Lung (tissue), 11 donors: ENCODE measurements at regions not wholly inside any gene's neighbourhood (a gene's known extent, or its start where the extent isn't known, plus 50 kb on each side); places are given as distances from the start of the nearest gene placed in this dataset.
"Not testable (repeated sequence)": the region's sequence is repeated elsewhere in the genome, so short reads cannot be mapped to it uniquely, and the experiment has no call there.

Experiments used
- ATAC-seq: fragments of 200-7000 bp; cut with Tn5 transposase; one replicate; pipeline ENCODE4 v1.9.1; 2020; ENCODE audit warnings: moderate number of reproducible peaks; ENCODE audit not compliant: insufficient read depth, low FRiP score
- DNase-seq, 3 donors: peaks; one replicate each; pipeline ENCODE4 v3.0.0-alpha.2; 2013 to 2017
- H3K27ac ChIP-seq, 2 donors: one replicate each; pipeline ENCODE4 v1.5.1; 2013; ENCODE audit warnings: mild to moderate bottlenecking in 2 of 2, moderate library complexity in 2 of 2, control low read depth in 1 of 2, inconsistent platforms in 1 of 2, low read depth in 1 of 2, low read length in 1 of 2
- H3K27me3 ChIP-seq, 3 donors: one replicate each; pipeline ENCODE4 v1.5.1; 2013; ENCODE audit warnings: low read length in 2 of 3; ENCODE audit not compliant: control insufficient read depth in 3 of 3, insufficient read depth in 3 of 3
- H3K36me3 ChIP-seq, 4 donors: one replicate each; pipeline ENCODE4 v1.5.1; 2013; ENCODE audit warnings: low read length in 4 of 4, mild to moderate bottlenecking in 1 of 4, moderate library complexity in 1 of 4; ENCODE audit not compliant: control insufficient read depth in 4 of 4, insufficient read depth in 4 of 4
- H3K4me1 ChIP-seq, 5 donors: one replicate each; pipeline ENCODE4 v1.5.1; 2013; ENCODE audit warnings: low read length in 5 of 5, mild to moderate bottlenecking in 2 of 5, moderate library complexity in 1 of 5; ENCODE audit not compliant: control insufficient read depth in 5 of 5, insufficient read depth in 5 of 5
- H3K4me3 ChIP-seq: one replicate; pipeline ENCODE4 v1.5.1; 2013; ENCODE audit warnings: mild to moderate bottlenecking, control low read depth, moderate library complexity
- H3K9ac ChIP-seq, 2 donors: one replicate each; pipeline ENCODE4 v1.5.1; 2013; ENCODE audit warnings: low read length in 2 of 2, control low read depth in 1 of 2; ENCODE audit not compliant: insufficient read depth in 1 of 2
- H3K9me3 ChIP-seq, 4 donors: one replicate each; pipeline ENCODE4 v1.5.1; 2013; ENCODE audit warnings: low read length in 3 of 4, mild to moderate bottlenecking in 1 of 4, moderate library complexity in 1 of 4; ENCODE audit not compliant: control insufficient read depth in 4 of 4, insufficient read depth in 3 of 4
- WGBS, 2 donors: extraction: QIAGEN DNeasy Blood & Tissue Kit; methylation state at CpG; one replicate each; pipeline ENCODE4 v1.1.7; 2013; 5-methylcytosine and 5-hydroxymethylcytosine counted together
- TF ChIP-seq, protein P1 (sequence below): IDR thresholded peaks from 2 replicates; pipeline ENCODE4 v1.5.1; 2012; ENCODE audit warnings: mild to moderate bottlenecking; ENCODE audit errors: control extremely low read depth, extremely low read depth
- donor health status: control.
- donor health status: control.
- donor health status: Bipolar disorder and iron deficiency.
- donor health status: healthy.
- donor health status: DM: yes; HTN: yes; CAD: no.

DNA sequence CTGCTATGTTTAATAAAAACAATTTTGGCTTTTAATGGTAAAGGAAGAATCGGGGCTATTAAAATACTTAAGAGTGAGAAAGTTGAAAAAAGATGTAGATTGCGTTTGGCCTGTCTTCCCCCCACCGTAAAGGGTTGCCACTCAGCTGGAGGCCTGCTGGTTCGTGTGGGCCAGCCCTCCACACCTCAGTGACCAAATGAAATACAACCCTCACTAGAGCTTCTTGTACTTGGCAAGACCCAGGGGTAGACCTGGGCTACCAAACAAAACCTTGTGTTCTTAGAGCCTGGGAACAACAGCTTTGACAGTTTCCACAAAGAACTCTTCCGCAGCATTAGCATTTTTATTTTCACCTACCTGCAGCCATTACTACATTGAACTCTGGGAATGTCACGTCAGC, 152.8 kb upstream of the PABPC3 start:
- DNase-seq (no peak), ATAC-seq (no peak)
- 73 to 89% methylated on average over 6 of the region's 6 CpGs for WGBS, 2 donors
- H3K4me1 ChIP-seq: no peaks in the 10 kb centered on the region
- no peaks in the 10 kb centered on the region for H3K9me3 ChIP-seq
- no peak overlapping the region for H3K4me3 ChIP-seq
- no peak overlapping the region for H3K9ac ChIP-seq
- no peaks in the 10 kb centered on the region for H3K27me3 ChIP-seq
- H3K36me3 ChIP-seq: no peaks in the 10 kb centered on the region
- TF ChIP-seq, protein P1, sequence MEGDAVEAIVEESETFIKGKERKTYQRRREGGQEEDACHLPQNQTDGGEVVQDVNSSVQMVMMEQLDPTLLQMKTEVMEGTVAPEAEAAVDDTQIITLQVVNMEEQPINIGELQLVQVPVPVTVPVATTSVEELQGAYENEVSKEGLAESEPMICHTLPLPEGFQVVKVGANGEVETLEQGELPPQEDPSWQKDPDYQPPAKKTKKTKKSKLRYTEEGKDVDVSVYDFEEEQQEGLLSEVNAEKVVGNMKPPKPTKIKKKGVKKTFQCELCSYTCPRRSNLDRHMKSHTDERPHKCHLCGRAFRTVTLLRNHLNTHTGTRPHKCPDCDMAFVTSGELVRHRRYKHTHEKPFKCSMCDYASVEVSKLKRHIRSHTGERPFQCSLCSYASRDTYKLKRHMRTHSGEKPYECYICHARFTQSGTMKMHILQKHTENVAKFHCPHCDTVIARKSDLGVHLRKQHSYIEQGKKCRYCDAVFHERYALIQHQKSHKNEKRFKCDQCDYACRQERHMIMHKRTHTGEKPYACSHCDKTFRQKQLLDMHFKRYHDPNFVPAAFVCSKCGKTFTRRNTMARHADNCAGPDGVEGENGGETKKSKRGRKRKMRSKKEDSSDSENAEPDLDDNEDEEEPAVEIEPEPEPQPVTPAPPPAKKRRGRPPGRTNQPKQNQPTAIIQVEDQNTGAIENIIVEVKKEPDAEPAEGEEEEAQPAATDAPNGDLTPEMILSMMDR: no peak
- H3K27ac ChIP-seq: no peak overlapping the region

DNA sequence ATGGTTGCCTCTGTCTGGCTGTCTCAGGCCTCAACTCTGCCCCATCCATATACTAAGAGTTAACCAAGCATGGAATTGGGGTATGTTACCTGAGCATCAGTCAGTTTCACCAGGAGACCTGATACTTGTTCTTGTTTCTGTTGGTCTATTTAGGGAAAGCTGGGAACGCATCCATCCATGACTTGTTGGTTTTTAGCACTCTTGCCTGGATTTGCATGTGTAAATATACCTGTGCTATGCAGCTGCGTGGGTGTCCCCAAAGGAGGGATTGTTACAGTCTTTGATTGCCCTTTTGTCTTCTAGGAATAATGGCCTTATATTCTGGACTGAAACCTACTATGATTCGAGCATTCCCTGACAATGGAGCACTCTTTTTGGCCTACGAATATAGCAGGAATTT, 151.9 kb upstream of the PABPC3 start:
- not testable (repeated sequence) for H3K27ac ChIP-seq, H3K4me3 ChIP-seq, H3K9ac ChIP-seq, ATAC-seq, DNase-seq, H3K27me3 ChIP-seq, H3K9me3 ChIP-seq, H3K4me1 ChIP-seq, H3K36me3 ChIP-seq
- WGBS, 2 donors: 69 to 89% methylated on average over 4 of the region's 4 CpGs

DNA sequence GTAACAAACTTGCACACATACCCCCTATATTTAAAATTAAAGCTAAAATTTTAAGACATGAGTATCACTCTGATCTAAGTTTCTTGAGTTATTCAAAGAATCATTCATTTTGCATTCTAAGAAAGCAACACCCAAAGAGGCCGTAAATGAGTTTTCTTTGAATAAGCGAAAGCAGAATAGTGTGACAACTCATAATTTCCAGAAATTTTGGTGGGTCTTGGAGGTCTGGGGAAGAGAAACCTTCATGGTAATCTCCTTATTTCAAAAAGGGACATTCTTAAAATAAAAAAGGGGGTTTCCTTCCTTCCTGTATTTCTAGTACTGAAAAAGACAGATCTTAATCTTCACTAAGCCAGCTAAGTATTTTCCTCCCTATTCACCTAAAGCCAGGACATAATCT, 147.0 kb upstream of the PABPC3 start:
- WGBS, 2 donors: 87 to 94% methylated on average over 2 of the region's 2 CpGs
- H3K9me3 ChIP-seq, H3K9ac ChIP-seq, H3K27ac ChIP-seq, H3K36me3 ChIP-seq, ATAC-seq, H3K27me3 ChIP-seq, H3K4me3 ChIP-seq, DNase-seq, H3K4me1 ChIP-seq: not testable (repeated sequence)

DNA sequence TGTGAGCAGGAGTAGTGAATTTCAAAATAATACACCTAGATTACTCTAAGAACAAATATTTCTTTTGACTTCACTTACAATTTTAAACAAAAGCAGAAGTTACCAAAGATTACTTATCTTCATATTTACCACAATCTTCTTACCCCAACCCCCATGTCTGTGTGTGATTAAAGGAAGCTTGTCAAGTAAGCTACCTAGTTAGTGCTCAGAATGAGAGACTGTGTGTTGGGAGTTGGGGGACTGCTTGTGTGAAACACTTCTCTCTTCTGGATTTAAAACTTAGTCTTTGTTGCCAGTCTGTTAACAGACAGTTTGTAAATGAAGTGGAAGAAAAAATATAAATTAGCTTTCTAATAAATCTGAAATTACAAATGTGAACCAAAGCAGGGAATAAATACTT, 145.3 kb upstream of the PABPC3 start:
- DNase-seq, ATAC-seq: not testable (repeated sequence)

DNA sequence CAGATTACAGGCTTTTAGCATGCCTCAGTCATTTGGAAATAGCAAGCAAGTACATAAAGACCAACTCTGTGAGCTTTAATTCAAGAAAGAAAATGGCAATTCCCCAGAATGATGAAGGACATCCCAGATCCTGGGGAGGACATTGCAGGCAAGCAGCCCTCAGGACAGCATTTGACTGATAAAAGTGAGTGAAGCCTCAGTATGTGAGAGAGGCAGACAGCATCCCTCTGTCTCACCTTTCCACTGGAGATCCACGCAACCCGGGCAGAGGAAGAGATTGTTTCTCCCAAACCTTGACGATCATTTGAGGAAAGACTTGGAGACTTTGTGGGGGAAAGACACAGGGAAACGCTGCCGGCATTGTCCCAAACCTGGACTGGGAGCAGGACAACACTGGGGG, 128.0 kb upstream of the PABPC3 start:
- ATAC-seq, H3K4me1 ChIP-seq, H3K27me3 ChIP-seq, H3K36me3 ChIP-seq, H3K4me3 ChIP-seq, H3K27ac ChIP-seq, H3K9me3 ChIP-seq: not testable (repeated sequence)
- DNase-seq: peak in 2 of 3 donors; percentile 40 to 46
- 11% methylated on average over 5 of the region's 5 CpGs for WGBS, 2 donors
- peak overlapping the region; percentile 86 for H3K9ac ChIP-seq

More for the DNA sequence above, 145.3 kb upstream of the PABPC3 start:
- not testable (repeated sequence) for H3K4me3 ChIP-seq, H3K27ac ChIP-seq, H3K9ac ChIP-seq, H3K27me3 ChIP-seq, H3K9me3 ChIP-seq, H3K4me1 ChIP-seq, H3K36me3 ChIP-seq

DNA sequence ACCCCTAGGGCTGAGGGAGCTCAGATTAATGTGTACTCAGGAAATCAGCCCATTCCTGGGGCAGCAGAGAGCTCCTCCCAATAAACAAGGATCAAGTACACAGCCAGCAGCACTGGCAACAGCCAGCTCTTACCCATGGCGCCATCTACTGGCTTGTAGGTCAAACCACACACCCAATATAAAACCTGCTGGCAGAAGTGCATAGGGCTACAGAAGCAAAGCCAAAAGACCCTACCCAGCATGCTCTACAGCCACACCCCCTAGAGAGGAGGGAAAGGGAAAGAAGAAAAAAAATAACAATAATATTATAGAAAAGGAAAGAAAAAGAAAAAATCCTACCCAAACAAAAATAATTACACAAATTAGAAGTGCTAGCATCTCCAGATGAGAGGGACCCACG, 127.5 kb upstream of the PABPC3 start:
- peak overlapping the region; percentile 86 for H3K9ac ChIP-seq

DNA sequence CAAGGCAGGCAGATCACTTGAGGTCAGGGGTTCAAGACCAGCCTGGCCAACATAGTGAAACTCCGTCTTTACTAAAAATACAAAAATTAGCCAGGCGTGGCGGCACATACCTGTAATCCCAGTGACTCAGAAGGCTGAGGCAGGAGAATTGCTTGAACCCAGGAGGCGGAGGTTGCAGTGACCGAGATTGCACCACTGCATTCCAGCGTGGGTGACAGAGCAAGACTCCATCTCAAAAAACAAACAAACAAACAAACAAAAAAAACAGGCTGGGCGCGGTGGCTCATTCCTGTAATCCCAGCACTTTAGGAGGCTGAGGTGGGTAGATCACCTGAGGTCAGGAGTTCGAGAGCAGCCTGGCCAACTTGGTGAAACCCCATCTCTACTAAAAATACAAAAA, 122.8 kb upstream of the PABPC3 start:
- not testable (repeated sequence) for DNase-seq, ATAC-seq, H3K4me1 ChIP-seq, H3K4me3 ChIP-seq, H3K9ac ChIP-seq, H3K36me3 ChIP-seq, H3K27ac ChIP-seq, H3K27me3 ChIP-seq, H3K9me3 ChIP-seq
- 85 to 97% methylated on average over 9 of the region's 9 CpGs for WGBS, 2 donors

More for the DNA sequence above, 127.5 kb upstream of the PABPC3 start:
- H3K4me1 ChIP-seq, H3K27me3 ChIP-seq, ATAC-seq, H3K4me3 ChIP-seq, H3K36me3 ChIP-seq, H3K9me3 ChIP-seq, H3K27ac ChIP-seq: not testable (repeated sequence)
- peak; percentile 44 to 70 (median 48) for DNase-seq
- 40 to 48% methylated on average over 2 of the region's 2 CpGs for WGBS, 2 donors

DNA sequence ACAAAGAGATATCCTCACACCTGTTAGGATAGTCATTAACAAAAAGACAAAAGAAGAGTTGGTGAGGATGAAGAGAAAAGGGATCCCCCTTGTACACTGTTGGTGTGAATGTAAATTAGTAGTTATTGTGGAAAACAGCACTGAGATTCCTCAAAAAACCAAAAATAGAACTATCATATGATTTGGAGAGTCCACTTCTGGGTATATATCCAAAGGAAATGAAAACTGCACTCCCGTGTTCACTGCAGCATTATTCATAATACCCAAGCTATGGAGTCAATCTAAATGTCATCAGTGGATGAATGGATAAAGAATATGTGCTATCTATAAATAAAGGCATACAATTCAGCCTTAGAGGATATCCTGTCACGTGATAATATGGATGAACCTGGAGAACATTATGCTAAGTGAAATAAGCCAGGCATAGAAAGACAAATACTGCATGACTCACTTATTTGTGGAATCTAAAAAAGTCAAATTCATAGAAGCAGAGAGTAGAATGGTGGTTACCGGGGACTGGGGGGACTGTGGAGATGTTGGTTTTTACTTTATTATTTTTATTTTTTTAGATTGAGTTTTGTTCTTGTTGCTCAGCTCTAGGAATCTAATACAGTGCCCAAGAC, 114.6 kb upstream of the PABPC3 start:
- not testable (repeated sequence) for H3K9me3 ChIP-seq, ATAC-seq, H3K27ac ChIP-seq, DNase-seq, H3K27me3 ChIP-seq, H3K36me3 ChIP-seq, H3K4me1 ChIP-seq, H3K4me3 ChIP-seq, H3K9ac ChIP-seq
- 59 to 61% methylated on average over 3 of the region's 3 CpGs for WGBS, 2 donors
